Vagina (tissue), 2 donors: ENCODE measurements at regions not wholly inside any gene's neighbourhood (a gene's known extent, or its start where the extent isn't known, plus 50 kb on each side); places are given as distances from the start of the nearest gene placed in this dataset.

Experiments
- POLR2A ChIP-seq, 2 donors: fragments of 450-650 bp; IDR thresholded peaks; one replicate each; pipeline ENCODE4 v1.6.1; 2017; ENCODE audit warnings: antibody characterized with exemption in 2 of 2, mild to moderate bottlenecking in 2 of 2, moderate library complexity in 2 of 2
- POLR2AphosphoS5 ChIP-seq, 2 donors: sonication (generic); formaldehyde crosslinking; IDR thresholded peaks; one replicate each; pipeline ENCODE4 v1.9.0; 2017; ENCODE audit warnings: antibody characterized with exemption in 2 of 2, mild to moderate bottlenecking in 2 of 2, low read depth in 1 of 2; ENCODE audit not compliant: insufficient read depth in 1 of 2
- TF ChIP-seq, protein P1 (sequence below), 3 experiments: fragments of 450-650 bp in 2 of 3; fragments of 200-600 bp in 1 of 3; sonication (generic) in 1 of 3; IDR thresholded peaks; one replicate each; pipeline ENCODE4 v1.5.1; 2017 to 2019; ENCODE audit warnings: antibody characterized with exemption in 3 of 3, mild to moderate bottlenecking in 2 of 3, moderate library complexity in 2 of 3

DNA sequence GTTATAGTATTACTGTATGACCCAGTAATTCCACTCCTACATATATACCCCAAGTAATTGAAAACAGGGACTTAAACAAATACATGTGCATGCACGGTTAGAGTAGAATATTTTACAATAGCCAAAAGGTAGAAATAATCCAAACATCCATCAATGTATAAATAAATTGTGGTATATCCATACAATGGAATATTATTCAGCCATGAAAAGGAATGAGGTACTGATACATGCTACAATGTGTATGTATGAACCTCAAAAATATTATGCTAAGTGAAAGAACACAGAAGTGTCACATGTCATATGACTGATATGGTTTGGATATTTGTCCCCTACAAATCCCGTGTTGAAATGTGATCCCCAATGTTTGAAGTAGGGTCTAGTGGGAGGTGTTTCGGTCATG lies 560.8 kb upstream of the LARGE1 start:
- TF ChIP-seq, protein P1, sequence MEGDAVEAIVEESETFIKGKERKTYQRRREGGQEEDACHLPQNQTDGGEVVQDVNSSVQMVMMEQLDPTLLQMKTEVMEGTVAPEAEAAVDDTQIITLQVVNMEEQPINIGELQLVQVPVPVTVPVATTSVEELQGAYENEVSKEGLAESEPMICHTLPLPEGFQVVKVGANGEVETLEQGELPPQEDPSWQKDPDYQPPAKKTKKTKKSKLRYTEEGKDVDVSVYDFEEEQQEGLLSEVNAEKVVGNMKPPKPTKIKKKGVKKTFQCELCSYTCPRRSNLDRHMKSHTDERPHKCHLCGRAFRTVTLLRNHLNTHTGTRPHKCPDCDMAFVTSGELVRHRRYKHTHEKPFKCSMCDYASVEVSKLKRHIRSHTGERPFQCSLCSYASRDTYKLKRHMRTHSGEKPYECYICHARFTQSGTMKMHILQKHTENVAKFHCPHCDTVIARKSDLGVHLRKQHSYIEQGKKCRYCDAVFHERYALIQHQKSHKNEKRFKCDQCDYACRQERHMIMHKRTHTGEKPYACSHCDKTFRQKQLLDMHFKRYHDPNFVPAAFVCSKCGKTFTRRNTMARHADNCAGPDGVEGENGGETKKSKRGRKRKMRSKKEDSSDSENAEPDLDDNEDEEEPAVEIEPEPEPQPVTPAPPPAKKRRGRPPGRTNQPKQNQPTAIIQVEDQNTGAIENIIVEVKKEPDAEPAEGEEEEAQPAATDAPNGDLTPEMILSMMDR (IDR thresholded peaks at IDR 0.05), result no peak
- TF ChIP-seq POLR2A (IDR thresholded peaks at IDR 0.05) (no peak), POLR2AphosphoS5 (IDR thresholded peaks at IDR 0.05; ENCODE audit: insufficient read depth in 1 of 2, low read depth in 1 of 2) (no peak)
